Cardiac muscle cell (in vitro differentiated cells and primary cell): ENCODE measurements at regions not wholly inside any gene's neighbourhood (a gene's known extent, or its start where the extent isn't known, plus 50 kb on each side); places are given as distances from the start of the nearest gene placed in this dataset.

Source experiments
- DNase-seq, 2 donors: peaks; one replicate each; pipeline versions ENCODE4 v3.0.0 to v3.0.0-alpha.2; 2010 to 2017; ENCODE audit warnings: low read depth in 1 of 2, low spot score in 1 of 2
- H3K27ac ChIP-seq: fragments of 200-600 bp; sonication (generic); 2 replicates; pipeline ENCODE4 v1.5.1; 2016
- H3K27me3 ChIP-seq: fragments of 200-600 bp; sonication (generic); 2 replicates; pipeline ENCODE4 v1.6.0; 2016; ENCODE audit warnings: control low read depth
- H3K36me3 ChIP-seq: fragments of 200-600 bp; sonication (generic); 2 replicates; pipeline ENCODE4 v1.5.1; 2016; ENCODE audit warnings: control low read depth
- H3K4me1 ChIP-seq: fragments of 200-600 bp; sonication (generic); 2 replicates; pipeline ENCODE4 v1.8.1; 2017; ENCODE audit warnings: low read depth, mild to moderate bottlenecking, mixed run types
- H3K4me3 ChIP-seq: fragments of 200-600 bp; sonication (generic); 2 replicates; pipeline ENCODE4 v1.5.1; 2016; ENCODE audit warnings: mild to moderate bottlenecking
- H3K9me3 ChIP-seq: fragments of 200-600 bp; sonication (generic); 2 replicates; pipeline ENCODE4 v1.5.1; 2017; ENCODE audit warnings: low read depth, mild to moderate bottlenecking, control low read depth
- CTCF ChIP-seq: IDR thresholded peaks from 2 replicates; pipeline ENCODE4 v1.5.1; 2012; ENCODE audit warnings: low read depth, mild to moderate bottlenecking, low read length

DNA sequence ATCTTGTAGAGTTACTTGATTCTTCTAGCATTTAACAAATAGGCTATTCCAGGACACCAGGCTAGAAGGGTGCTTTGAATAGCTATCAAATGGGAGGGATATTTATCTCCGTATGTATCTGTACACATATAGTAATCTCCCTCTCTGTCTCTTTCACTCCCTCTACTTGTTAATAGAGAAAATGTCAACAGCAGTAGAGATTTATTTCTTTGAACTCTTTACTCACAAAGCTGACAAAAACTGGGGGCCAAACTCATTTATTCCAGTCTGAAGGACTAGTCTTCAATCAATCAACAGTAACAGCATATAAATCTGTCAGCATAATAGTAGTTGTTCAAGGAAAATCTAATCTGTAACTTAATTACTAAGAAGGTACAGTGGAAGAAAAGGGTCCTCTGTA, 78.2 kb upstream of the FER start:
- Histone ChIP-seq H3K4me3 (no peak overlapping the region), H3K9me3 (no peaks in the 10 kb centered on the region), H3K4me1 (peaks cover 28% of the 10 kb centered on the region), H3K27ac (no peak overlapping the region), H3K27me3 (no peaks in the 10 kb centered on the region), H3K36me3 (no peaks in the 10 kb centered on the region)
- DNase-seq: no peak
- TF ChIP-seq CTCF: no peak

DNA sequence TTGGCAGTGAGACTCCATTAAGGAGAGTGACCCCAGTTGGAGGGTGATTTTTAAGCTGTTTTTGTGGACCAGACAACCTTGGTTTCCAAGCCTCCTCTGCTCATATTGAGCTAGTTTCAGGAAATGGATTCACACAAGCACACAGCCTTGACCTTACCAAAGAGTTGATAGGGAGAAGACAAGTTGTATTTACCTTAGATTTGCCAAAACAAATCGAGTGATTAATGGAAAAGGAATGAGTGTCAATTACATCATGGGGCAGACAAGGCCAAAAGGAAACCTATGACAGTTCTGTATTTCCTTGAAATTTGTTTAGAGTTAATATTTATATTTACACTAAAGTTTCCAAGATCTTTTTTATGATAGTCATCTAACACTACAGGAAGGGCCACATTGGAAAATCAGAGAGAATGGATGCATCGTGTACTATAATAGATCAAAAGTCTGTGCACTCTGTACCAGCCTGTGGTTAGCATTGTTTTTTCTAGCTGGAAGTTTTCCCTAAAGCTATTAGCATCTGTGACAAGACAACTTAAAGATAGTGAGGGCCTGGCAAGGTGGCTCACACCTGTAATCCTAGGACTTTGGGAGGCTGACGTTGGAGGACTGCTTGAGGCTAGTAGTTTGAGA, 86.0 kb upstream of the FER start:
- peak in 1 of 2 donors; percentile 42 for DNase-seq
- Histone ChIP-seq H3K36me3 (no peaks in the 10 kb centered on the region), H3K27me3 (no peaks in the 10 kb centered on the region), H3K4me1 (peaks cover 10% of the 10 kb centered on the region), H3K27ac (no peak overlapping the region), H3K4me3 (no peak overlapping the region), H3K9me3 (no peaks in the 10 kb centered on the region)
- no peak for TF ChIP-seq CTCF

GRCh38 chr5:108661024-108661423, 86.7 kb upstream of the FER start:
- DNase-seq: peak in 1 of 2 donors; percentile 35
- no peak overlapping the region for H3K27ac ChIP-seq
- peaks cover 10% of the 10 kb centered on the region for H3K4me1 ChIP-seq
- H3K27me3 ChIP-seq: no peaks in the 10 kb centered on the region
- no peak for TF ChIP-seq CTCF
- no peaks in the 10 kb centered on the region for H3K36me3 ChIP-seq
- H3K9me3 ChIP-seq: no peaks in the 10 kb centered on the region
- H3K4me3 ChIP-seq: no peak overlapping the region

GRCh38 chr5:108660291-108660690, 87.4 kb upstream of the FER start:
- no peak overlapping the region for H3K4me3 ChIP-seq
- TF ChIP-seq CTCF: no peak

DNA sequence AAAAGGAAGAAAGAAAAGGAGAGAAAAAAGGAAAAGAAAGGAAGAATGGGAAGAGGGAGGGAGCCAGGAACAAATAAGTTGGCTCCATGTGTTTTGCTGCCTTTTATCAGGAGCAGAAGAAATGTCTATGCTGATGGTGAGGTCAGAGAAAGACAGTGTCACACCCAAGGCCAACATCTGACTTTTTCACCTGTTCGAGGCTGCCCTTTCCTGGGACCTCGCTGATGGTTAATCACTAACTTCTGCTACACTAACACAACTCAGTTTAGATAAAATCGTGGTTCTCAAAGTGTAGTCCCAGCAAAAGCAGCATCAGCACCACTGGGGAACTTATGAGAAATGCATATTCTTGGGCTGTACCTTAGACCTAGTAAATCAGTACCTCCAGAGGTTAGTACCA, 88.2 kb upstream of the FER start:
- H3K36me3 ChIP-seq: no peaks in the 10 kb centered on the region
- no peak overlapping the region for H3K4me3 ChIP-seq
- H3K27ac ChIP-seq: no peak overlapping the region
- no peaks in the 10 kb centered on the region for H3K9me3 ChIP-seq
- H3K27me3 ChIP-seq: no peaks in the 10 kb centered on the region
- TF ChIP-seq CTCF: no peak
- H3K4me1 ChIP-seq: peaks cover 10% of the 10 kb centered on the region
- no peak for DNase-seq

More at GRCh38 chr5:108660291-108660690, 87.4 kb upstream of the FER start:
- H3K9me3 ChIP-seq: no peaks in the 10 kb centered on the region
- peaks cover 10% of the 10 kb centered on the region for H3K4me1 ChIP-seq
- no peak overlapping the region for H3K27ac ChIP-seq
- DNase-seq: no peak
- no peaks in the 10 kb centered on the region for H3K36me3 ChIP-seq
- H3K27me3 ChIP-seq: no peaks in the 10 kb centered on the region
